ENCODE measurements at regions not wholly inside any gene's neighbourhood (a gene's known extent, or its start where the extent isn't known, plus 50 kb on each side); places are given as distances from the start of the nearest gene placed in this dataset.

DNA sequence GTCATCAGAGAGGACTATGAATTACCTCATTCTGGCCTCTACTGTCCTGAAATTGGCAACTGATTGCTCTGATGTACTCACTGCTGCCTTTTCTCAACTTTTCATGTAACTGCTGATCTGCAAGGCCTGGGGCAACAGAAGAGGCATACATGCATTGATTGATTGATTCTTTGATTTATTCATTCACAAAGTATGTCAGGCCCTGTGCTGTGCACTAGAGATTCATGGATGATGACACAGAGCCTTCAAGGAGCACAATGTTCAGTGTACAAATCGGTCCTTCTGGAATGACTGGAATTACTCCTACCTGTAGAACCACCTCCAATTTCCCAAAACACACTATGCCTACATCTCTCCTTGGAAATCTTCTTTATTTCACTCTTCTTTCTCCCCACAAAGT is 111.3 kb downstream of the LRATD1 start:
- TF ChIP-seq HDAC2 (IDR thresholded peaks at IDR 0.05; ENCODE audit: borderline replicate concordance in 1 of 2, low read depth in 2 of 2, low read length in 2 of 2) (no peak), FOSL1 (IDR thresholded peaks at IDR 0.05; ENCODE audit: insufficient read depth, low read depth, low read length) (no peak), EZH2 (IDR thresholded peaks at IDR 0.05; ENCODE audit: low read depth, low read length, severe bottlenecking) (no peak)
- TF ChIP-seq, protein P1, sequence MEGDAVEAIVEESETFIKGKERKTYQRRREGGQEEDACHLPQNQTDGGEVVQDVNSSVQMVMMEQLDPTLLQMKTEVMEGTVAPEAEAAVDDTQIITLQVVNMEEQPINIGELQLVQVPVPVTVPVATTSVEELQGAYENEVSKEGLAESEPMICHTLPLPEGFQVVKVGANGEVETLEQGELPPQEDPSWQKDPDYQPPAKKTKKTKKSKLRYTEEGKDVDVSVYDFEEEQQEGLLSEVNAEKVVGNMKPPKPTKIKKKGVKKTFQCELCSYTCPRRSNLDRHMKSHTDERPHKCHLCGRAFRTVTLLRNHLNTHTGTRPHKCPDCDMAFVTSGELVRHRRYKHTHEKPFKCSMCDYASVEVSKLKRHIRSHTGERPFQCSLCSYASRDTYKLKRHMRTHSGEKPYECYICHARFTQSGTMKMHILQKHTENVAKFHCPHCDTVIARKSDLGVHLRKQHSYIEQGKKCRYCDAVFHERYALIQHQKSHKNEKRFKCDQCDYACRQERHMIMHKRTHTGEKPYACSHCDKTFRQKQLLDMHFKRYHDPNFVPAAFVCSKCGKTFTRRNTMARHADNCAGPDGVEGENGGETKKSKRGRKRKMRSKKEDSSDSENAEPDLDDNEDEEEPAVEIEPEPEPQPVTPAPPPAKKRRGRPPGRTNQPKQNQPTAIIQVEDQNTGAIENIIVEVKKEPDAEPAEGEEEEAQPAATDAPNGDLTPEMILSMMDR (IDR thresholded peaks at IDR 0.05; ENCODE audit: control extremely low read depth in 1 of 3, insufficient read depth in 1 of 3, low read depth in 1 of 3, low read length in 3 of 3): no peak
